BLaER1 treated with 17β-estradiol and CSF1 and Interleukin-3, amounts not matched to agents 10 nM and 100 nM (cell line): ENCODE measurements at regions not wholly inside any gene's neighbourhood (a gene's known extent, or its start where the extent isn't known, plus 50 kb on each side); places are given as distances from the start of the nearest gene placed in this dataset.
"Not testable (repeated sequence)": the region's sequence is repeated elsewhere in the genome, so short reads cannot be mapped to it uniquely, and the experiment has no call there.

Experiments
- H3K27ac ChIP-seq, 11 experiments: shearing (Covaris generic); formaldehyde crosslinking; 2 replicates each; pipeline ENCODE4 v1.8.1; 2022
- H3K27me3 ChIP-seq, 11 experiments: shearing (Covaris generic); formaldehyde crosslinking; 2 replicates each; pipeline ENCODE4 v1.8.1; 2022
- H3K36me3 ChIP-seq, 11 experiments: shearing (Covaris generic); formaldehyde crosslinking; 2 replicates each; pipeline ENCODE4 v1.8.1; 2022
- H3K4me1 ChIP-seq, 10 experiments: shearing (Covaris generic); formaldehyde crosslinking; 2 replicates each; pipeline ENCODE4 v1.8.1; 2022
- H3K4me2 ChIP-seq, 11 experiments: shearing (Covaris generic); formaldehyde crosslinking; 2 replicates each; pipeline ENCODE4 v1.8.1; 2022
- H3K4me3 ChIP-seq, 10 experiments: shearing (Covaris generic); formaldehyde crosslinking; 2 replicates each; pipeline ENCODE4 v1.8.1; 2022
- H3K9ac ChIP-seq, 11 experiments: shearing (Covaris generic); formaldehyde crosslinking; 2 replicates each; pipeline ENCODE4 v1.8.1; 2022
- H3K9me3 ChIP-seq, 11 experiments: shearing (Covaris generic); formaldehyde crosslinking; replicated peaks in 1 of 11; 2 replicates each; pipeline ENCODE4 v1.8.1; 2022
- H4K20me1 ChIP-seq, 11 experiments: shearing (Covaris generic); formaldehyde crosslinking; 2 replicates each; pipeline ENCODE4 v1.8.1; 2022
- Cebpa-rat ChIP-seq, 11 experiments: shearing (Covaris generic); IDR thresholded peaks; 2 replicates each; pipeline ENCODE4 v1.8.1; 2022

DNA sequence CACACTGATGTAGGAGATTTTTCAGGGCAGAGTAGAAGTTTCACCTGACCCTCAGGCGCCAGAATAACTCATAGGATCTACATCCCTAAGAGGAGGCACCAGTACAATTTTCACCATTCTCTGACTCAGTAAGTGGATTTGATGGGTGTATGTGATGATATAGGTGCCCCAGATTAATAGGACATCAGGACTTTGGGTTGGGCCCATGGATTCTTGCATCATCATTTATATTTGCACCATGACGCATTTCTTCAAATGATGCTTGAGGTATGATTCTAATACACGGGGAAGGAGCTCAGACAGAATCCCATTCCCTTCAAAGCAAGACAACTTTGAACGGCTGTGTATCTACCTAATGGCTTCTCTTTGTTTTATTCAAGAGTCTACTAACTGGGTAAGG lies 173.2 kb downstream of the TMEM114 start:
- TF ChIP-seq Cebpa-rat (IDR thresholded peaks at IDR 0.05), result no peak
- Histone ChIP-seq H3K9ac (no peak overlapping the region), H3K9me3 (peaks cover 0 to 6% (median under 1%) of the 10 kb centered on the region in 11 experiments; a peak in 8 of 22 replicates)

DNA sequence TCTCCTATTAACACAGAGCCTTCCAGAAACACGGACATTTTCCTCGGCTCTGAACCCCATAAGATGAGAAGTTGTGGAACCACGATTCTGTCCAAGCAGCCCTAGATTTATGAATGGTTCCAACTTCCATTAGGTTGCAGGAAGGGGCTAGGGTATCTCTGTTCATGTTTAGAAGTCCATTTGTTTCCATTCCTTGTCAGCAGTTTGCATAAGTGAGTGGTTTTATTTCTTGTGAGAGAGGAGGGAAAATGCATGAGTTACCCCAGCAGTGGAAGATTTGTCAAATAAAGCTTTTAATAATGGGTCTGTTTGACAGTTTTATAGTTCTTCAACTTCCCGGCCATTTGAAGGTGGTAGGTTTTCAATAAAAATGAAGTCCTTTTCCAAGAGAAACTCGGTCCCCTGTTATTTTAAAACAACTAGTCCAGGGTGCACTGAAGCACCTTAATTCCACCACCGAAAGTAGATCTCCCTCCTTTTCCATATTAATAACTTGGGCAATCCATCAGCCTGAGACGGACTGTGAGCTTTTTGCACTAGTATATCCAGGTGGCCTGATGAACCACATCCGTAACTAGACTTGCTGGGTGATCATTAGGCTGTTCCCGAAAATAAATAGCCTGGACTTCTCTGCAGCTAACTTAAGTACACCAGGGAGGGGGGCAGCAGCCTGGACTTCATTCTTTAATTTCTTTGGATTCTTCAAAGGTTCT lies 181.3 kb downstream of the TMEM114 start:
- peaks cover 0 to 8% (median 0%) of the 10 kb centered on the region in 11 experiments; a peak in 6 of 22 replicates for H3K9me3 ChIP-seq
- H3K27me3 ChIP-seq, result no peaks in the 10 kb centered on the region
- no peak overlapping the region for H3K9ac ChIP-seq
- no peak for TF ChIP-seq Cebpa-rat (IDR thresholded peaks at IDR 0.05)
- no peaks in the 10 kb centered on the region for H3K36me3 ChIP-seq
- H4K20me1 ChIP-seq, result no peaks in the 10 kb centered on the region
- H3K4me1 ChIP-seq, result peaks cover 0 to 11% (median 9%) of the 10 kb centered on the region in 10 experiments; a peak in 16 of 20 replicates
- no peak overlapping the region for H3K27ac ChIP-seq
- H3K4me3 ChIP-seq, result no peak overlapping the region
- H3K4me2 ChIP-seq, result no peak overlapping the region

More for the DNA sequence above, 173.2 kb downstream of the TMEM114 start:
- Histone ChIP-seq H3K4me2 (no peak overlapping the region), H3K27ac (no peak overlapping the region), H3K4me3 (no peak overlapping the region), H3K36me3 (no peaks in the 10 kb centered on the region), H3K27me3 (no peaks in the 10 kb centered on the region), H4K20me1 (no peaks in the 10 kb centered on the region), H3K4me1 (0 out of 20 replicates have a peak, but pooled peaks cover 0 to 3% (median 0%) of the 10 kb centered on the region in 10 experiments)

DNA sequence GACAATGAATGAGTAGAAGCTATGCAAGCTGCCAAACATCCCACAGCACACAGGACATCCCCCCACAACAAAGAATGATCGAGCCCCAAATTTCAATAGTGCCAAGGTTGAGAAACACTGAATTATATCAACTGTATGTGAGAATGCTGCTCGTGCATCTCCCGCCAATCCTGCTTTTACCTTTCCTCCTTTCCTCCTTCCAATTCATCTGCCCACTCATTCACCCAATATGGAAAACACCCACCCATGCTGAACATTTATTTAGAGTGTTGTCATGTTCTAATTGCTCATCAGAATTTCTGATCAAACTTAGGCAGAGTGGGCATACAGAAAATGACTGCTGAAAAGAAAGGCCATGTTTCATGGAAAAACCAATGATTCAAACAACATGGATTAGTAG lies 183.0 kb downstream of the TMEM114 start:
- Histone ChIP-seq H3K4me1 (peaks cover 14 to 27% (median 26%) of the 10 kb centered on the region in 10 experiments), H3K36me3 (no peaks in the 10 kb centered on the region), H3K27ac (no peak overlapping the region), H3K27me3 (no peaks in the 10 kb centered on the region), H3K4me3 (no peak overlapping the region), H3K9ac (no peak overlapping the region), H3K4me2 (no peak overlapping the region), H4K20me1 (no peaks in the 10 kb centered on the region), H3K9me3 (peaks cover 0 to 8% (median 0%) of the 10 kb centered on the region in 11 experiments; a peak in 6 of 22 replicates)
- TF ChIP-seq Cebpa-rat (IDR thresholded peaks at IDR 0.05), result no peak

DNA sequence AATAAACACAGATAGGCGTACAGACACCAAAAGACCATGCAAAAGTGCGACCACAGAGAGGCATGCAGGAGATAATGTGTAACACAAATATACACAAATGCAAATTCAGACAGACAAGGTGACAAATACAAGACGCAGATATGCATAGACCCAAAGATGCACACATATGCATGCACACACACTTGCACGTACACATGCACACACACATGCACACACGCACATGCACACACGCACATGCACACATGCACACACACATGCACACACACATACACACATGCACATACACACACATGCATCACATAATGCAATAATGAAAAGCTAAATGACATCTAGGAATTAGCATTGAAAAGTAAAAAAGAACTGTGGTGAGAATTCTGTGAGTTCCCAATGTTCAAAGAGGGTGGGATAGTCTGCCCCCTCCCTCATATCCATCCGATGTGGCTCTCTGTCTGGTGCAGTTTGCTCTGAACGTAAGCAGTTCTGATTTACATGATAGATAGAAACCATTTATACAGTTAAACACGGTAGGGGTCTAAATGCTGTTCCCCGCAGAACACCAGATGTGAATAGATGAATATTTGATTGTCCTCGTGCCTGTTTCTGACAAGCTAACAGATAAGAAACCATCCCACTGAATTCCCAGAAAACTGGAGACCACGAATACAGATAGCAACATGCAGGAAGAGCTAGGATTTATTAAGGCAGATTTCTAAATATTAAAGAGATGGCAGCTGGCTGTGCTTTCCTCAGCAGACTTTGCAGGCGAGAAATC lies 186.1 kb downstream of the TMEM114 start:
- no peak overlapping the region for H3K4me3 ChIP-seq
- no peaks in the 10 kb centered on the region; a peak in 1 of 22 replicates for H3K9me3 ChIP-seq
- H4K20me1 ChIP-seq, result no peaks in the 10 kb centered on the region
- H3K4me1 ChIP-seq, result peaks cover 14 to 47% (median 41%) of the 10 kb centered on the region in 10 experiments
- no peaks in the 10 kb centered on the region for H3K36me3 ChIP-seq
- no peaks in the 10 kb centered on the region for H3K27me3 ChIP-seq
- peak overlapping the region in 8 of 11 experiments; percentile 70 to 95 (median 89); a peak in 15 of 22 replicates for H3K27ac ChIP-seq
- H3K4me2 ChIP-seq, result peak overlapping the region in 9 of 11 experiments; percentile 71 to 92 (median 87); a peak in 17 of 22 replicates
- peak overlapping the region in 6 of 11 experiments; percentile 4 to 84 (median 78); a peak in 9 of 22 replicates for H3K9ac ChIP-seq
- no peak for TF ChIP-seq Cebpa-rat (IDR thresholded peaks at IDR 0.05)

DNA sequence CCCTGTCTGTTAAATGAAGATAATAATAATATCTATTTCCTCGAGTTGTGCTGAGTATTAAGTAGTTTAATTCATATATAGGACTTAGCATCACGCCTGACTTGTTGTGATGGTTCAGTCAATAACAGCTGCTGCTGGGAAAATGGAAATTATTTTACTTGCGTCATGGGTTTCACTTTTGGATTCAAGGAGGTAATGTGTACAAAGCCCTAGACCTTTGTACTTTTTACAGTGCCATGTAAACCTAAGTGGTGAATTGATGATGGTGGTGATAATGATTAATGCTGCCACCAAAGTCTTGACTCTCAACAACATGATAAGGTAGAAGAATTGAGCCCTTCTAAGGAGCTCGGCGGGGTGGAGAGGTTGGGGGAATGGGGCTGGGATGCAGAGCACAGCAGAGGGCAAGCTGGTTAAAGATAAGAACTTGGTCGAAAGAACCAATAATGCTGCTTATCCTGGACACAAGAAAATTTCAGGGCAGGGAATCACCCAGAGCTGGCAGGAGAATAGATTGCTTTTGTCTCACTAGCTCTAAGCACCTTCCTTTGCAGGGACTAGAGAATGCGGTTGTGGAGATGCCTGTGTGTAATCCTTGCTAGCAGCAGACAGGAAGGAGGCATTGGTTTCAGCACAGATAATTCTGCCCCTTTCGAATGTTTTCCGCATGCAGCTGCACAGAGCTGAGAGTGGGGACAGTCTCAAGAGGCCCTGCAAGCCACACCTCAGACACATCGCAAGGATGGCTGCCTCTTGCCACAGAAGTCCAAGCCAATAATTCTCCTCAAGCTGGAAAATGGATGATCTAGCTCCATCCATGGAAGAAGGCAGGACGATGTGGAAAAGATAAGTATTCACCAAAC lies 187.1 kb downstream of the TMEM114 start:
- TF ChIP-seq Cebpa-rat (IDR thresholded peaks at IDR 0.05), result peak in 6 of 11 experiments; percentile 26 to 98 (median 91); a peak in 9 of 22 replicates
- H3K9me3 ChIP-seq, result peaks cover 0 to 3% (median 0%) of the 10 kb centered on the region in 11 experiments; a peak in 1 of 22 replicates
- H3K4me1 ChIP-seq, result peaks cover 14 to 56% (median 51%) of the 10 kb centered on the region in 10 experiments
- H3K9ac ChIP-seq, result peak overlapping the region in 9 of 11 experiments; percentile 38 to 84 (median 76); a peak in 17 of 22 replicates
- H3K27ac ChIP-seq, result peak overlapping the region in 9 of 11 experiments; percentile 39 to 95 (median 88); a peak in 17 of 22 replicates
- no peaks in the 10 kb centered on the region for H3K36me3 ChIP-seq
- no peaks in the 10 kb centered on the region for H4K20me1 ChIP-seq
- peak overlapping the region; percentile 62 to 92 (median 86) for H3K4me2 ChIP-seq
- H3K4me3 ChIP-seq, result peak overlapping the region in 8 of 10 experiments; percentile 22 to 54 (median 50); a peak in 13 of 20 replicates
- no peaks in the 10 kb centered on the region for H3K27me3 ChIP-seq

DNA sequence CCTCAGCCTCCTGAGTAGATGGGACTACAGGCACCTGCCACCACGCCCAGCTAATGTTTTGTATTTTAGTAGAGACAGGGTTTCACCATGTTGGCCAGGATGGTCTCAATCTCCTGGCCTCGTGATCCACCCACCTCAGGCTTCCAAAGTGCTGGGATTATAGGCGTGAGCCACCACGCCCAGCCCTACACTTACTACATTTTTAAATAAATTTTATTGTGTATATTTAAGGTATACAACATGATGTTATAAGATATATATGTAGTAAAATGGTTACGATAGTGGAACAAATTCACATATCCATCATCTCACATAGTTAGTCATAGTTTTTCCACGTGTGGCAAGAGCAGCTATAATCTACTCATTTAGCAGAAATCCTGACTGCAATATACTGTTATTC lies 189.6 kb downstream of the TMEM114 start:
- not testable (repeated sequence) for H3K27me3 ChIP-seq, H3K9ac ChIP-seq

DNA sequence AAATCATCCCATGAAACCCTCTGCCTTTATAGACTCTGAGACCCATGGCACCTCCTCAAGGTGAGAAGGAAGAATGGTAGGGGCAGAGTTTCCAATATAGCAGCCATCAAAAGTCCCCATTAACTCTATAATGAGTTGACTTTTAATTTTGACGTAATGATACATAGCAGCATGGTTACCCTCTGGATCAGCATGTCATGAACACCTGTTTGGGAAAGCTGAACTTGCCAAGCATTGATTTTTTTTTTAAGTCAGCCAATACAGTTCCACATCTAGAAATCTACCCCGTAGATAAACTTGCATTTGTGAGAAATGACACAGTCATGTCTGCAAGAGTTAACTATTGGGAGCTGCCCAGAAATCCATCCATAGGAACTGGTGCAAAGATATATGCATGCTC lies 191.8 kb downstream of the TMEM114 start:
- Histone ChIP-seq H3K4me2 (peak overlapping the region in 9 of 11 experiments; percentile 9 to 90 (median 78); a peak in 14 of 22 replicates), H3K4me1 (peaks cover 33 to 88% (median 73%) of the 10 kb centered on the region in 10 experiments), H3K27ac (peak overlapping the region in 6 of 11 experiments; percentile 82 to 91 (median 87); a peak in 10 of 22 replicates), H4K20me1 (no peaks in the 10 kb centered on the region), H3K9me3 (peaks cover 0 to 3% (median 0%) of the 10 kb centered on the region in 11 experiments; a peak in 2 of 22 replicates), H3K27me3 (no peaks in the 10 kb centered on the region), H3K36me3 (no peaks in the 10 kb centered on the region), H3K9ac (no peak overlapping the region), H3K4me3 (no peak overlapping the region)
- TF ChIP-seq Cebpa-rat (IDR thresholded peaks at IDR 0.05), result no peak

More for the DNA sequence above, 189.6 kb downstream of the TMEM114 start:
- not testable (repeated sequence) for H3K4me2 ChIP-seq, H3K36me3 ChIP-seq, H4K20me1 ChIP-seq, H3K4me3 ChIP-seq, H3K9me3 ChIP-seq
- Histone ChIP-seq H3K27ac (peak overlapping the region in 6 of 11 experiments; percentile 86 to 95 (median 91); a peak in 8 of 22 replicates), H3K4me1 (peaks cover 34 to 82% (median 76%) of the 10 kb centered on the region in 10 experiments)

DNA sequence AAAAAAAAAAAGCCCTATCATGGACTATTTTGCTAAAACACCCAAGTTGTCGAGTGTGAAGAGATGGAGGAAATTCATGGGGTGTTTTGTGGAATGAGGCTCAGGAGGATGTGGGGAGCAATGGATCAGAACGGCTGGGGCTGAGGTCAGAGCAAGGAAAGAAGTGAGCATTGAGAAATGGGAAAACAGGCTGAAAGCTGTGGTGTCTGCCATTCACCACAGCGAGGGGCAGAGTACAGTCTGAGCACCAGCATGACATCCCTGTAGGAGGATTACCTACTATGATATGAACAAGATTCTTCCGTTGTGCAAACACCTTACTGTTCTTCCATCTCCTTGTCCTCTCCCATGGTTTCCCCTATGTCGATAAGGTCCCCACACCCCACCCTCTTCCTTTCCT lies 193.1 kb downstream of the TMEM114 start:
- Histone ChIP-seq H3K9me3 (peaks cover 0 to 9% (median 0%) of the 10 kb centered on the region in 11 experiments; a peak in 3 of 22 replicates), H3K9ac (peak overlapping the region in 9 of 11 experiments; percentile 0 to 78 (median 67); a peak in 15 of 22 replicates), H4K20me1 (no peaks in the 10 kb centered on the region), H3K27ac (peak overlapping the region in 9 of 11 experiments; percentile 1 to 91 (median 85); a peak in 17 of 22 replicates), H3K27me3 (no peaks in the 10 kb centered on the region), H3K36me3 (no peaks in the 10 kb centered on the region), H3K4me2 (peak overlapping the region; percentile 20 to 90 (median 77); a peak in 21 of 22 replicates), H3K4me1 (peaks cover 20 to 78% (median 60%) of the 10 kb centered on the region in 10 experiments), H3K4me3 (peak overlapping the region in 2 of 10 experiments; percentile 36 to 41; a peak in 6 of 20 replicates)
- peak in 3 of 11 experiments; percentile 45 to 64 (median 51); a peak in 2 of 22 replicates for TF ChIP-seq Cebpa-rat (IDR thresholded peaks at IDR 0.05)
